ENCODE measurements at regions not wholly inside any gene's neighbourhood (a gene's known extent, or its start where the extent isn't known, plus 50 kb on each side); places are given as distances from the start of the nearest gene placed in this dataset.

DNA sequence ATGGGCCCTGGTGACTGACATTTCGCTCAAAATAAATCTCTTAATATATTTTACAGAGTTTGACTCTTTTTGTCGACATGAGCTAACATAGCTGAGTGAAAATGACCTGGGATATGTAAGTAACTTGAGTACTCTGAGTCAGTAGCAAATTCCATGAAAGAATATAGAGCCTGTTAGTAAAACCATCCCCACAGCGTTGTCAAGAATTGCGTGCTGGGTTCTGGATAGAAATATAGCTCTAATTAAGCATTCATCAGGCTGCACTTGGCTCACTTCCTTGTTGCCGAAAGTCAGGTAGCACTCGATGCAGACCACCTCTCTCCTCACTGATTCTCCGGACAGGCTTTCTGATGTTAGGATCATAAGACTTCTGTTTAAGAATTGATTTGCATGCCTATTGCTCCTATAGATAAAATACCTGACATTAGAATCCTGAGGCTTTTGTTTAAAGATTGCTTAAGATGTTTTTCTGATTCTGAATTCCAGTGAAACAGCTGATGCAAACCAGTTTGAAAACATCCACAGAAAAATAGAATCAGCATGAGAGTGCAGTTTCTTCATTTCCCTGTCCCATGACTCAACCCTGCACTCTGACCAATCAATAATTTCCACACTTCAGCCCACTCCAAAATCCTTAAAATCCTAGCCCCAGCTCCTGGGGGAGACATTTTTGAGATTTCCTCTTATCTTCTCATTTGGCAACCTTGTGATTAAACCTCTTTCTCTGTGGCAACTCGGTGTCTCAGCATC, 310.6 kb downstream of the DIRAS2 start:
- TF ChIP-seq, protein P1, sequence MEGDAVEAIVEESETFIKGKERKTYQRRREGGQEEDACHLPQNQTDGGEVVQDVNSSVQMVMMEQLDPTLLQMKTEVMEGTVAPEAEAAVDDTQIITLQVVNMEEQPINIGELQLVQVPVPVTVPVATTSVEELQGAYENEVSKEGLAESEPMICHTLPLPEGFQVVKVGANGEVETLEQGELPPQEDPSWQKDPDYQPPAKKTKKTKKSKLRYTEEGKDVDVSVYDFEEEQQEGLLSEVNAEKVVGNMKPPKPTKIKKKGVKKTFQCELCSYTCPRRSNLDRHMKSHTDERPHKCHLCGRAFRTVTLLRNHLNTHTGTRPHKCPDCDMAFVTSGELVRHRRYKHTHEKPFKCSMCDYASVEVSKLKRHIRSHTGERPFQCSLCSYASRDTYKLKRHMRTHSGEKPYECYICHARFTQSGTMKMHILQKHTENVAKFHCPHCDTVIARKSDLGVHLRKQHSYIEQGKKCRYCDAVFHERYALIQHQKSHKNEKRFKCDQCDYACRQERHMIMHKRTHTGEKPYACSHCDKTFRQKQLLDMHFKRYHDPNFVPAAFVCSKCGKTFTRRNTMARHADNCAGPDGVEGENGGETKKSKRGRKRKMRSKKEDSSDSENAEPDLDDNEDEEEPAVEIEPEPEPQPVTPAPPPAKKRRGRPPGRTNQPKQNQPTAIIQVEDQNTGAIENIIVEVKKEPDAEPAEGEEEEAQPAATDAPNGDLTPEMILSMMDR (optimal IDR thresholded peaks at IDR 0.05 in 1 of 3, IDR thresholded peaks at IDR 0.05 in 1 of 3, conservative IDR thresholded peaks at IDR 0.05 in 1 of 3; ENCODE audit: extremely low read depth in 1 of 3, insufficient read depth in 2 of 3, low read length in 3 of 3) = no peak
- TF ChIP-seq EZH2 (IDR thresholded peaks at IDR 0.05; ENCODE audit: low read length) = no peak

Data from keratinocyte (primary cell).